Right lung (tissue), 2 donors: ENCODE measurements at regions not wholly inside any gene's neighbourhood (a gene's known extent, or its start where the extent isn't known, plus 50 kb on each side); places are given as distances from the start of the nearest gene placed in this dataset.
"Not testable (repeated sequence)": the region's sequence is repeated elsewhere in the genome, so short reads cannot be mapped to it uniquely, and the experiment has no call there.

ENCODE experiments used
- DNase-seq, 2 donors: peaks; one replicate each; pipeline ENCODE4 v3.0.0-alpha.2; 2013

- no peak for DNase-seq
Measured at GRCh38 chr2:180695586-180696401, 284.6 kb upstream of the UBE2E3 start.

GRCh38 chr2:180694445-180695421 is 285.7 kb upstream of the UBE2E3 start:
- DNase-seq = no peak

DNA sequence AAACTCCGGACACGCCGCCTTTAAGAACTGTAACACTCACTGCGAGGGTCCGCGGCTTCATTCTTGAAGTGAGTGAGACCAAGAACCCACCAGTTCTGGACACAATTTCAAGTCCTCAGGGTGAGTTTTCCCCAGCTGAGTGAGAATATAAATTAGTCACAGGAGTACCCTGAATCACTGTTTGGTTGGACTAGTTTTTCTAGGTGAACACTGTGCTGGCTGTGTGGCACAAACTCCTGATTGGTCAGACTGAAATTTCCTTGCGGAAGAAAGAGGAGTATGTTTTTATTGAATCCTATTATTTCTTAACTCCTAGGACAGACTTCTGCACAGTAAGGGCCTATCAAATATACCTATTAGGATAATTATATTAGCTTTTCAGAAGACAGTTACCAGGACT is 288.1 kb upstream of the UBE2E3 start:
- DNase-seq = no peak

GRCh38 chr2:180691855-180692223 is 288.6 kb upstream of the UBE2E3 start:
- DNase-seq = not testable (repeated sequence)

DNA sequence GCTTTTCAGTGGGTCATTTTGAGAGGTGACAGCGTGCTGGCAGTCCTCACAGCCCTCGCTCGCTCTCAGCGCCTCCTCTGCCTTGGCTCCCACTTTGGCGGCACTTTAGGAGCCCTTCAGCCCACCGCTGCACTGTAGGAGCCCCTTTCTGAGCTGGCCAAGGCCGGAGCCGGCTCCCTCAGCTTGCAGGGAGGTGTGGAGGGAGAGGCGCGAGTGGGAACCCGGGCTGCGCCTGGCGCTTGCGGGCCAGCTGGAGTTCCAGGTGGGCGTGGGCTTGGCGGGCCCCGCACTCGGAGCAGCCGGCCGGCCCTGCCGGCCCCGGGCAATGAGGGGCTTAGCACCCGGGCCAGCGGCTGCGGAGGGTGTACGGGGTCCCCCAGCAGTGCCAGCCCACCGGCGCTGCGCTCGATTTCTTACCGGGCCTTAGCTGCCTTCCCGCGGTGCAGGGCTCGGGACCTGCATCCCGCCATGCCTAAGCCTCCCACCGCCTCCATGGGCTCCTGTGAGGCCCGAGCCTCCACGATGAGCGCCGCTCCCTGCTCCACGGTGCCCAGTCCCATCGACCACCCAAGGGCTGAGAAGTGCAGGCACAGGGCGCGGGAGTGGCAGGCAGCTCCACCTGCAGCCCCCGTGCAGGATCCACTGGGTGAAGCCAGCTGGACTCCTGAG is 289.1 kb upstream of the UBE2E3 start:
- DNase-seq = not testable (repeated sequence)

DNA sequence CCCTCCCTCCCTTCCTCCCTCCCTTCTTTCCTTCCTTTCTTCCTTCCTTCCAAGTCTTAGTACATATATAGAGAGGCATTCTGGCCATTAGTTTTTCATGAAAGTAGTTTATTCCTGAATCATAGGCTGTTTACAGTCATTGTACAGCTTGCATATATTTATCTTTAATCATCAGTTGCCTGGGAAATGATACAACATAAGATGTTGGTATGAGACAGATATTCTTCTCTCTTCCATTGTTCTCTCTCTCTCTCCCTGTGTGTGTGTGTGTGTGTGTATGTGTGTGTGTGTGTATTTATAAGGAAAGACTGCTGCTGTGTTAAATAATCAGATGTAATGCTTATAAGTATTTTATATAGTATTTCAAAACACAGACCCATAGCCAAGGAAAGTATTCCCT is 289.8 kb upstream of the UBE2E3 start:
- DNase-seq = no peak

DNA sequence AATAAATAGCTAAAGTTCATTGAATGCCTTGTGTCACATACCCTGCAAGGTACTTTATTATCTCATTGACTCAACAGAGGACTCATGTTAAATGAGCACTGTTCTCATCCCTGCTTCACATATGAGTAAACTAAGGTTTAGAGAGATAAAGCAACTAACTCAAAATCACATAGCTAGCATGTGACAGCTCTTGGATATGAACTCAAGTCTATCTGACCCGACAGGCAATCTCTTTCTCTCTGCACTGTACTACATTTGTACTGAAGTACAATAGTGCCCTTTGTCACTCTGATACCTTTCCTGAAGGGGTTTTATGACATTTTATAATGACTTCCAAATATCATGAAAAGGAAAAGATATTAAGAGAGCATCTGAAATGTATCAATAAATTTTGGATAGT is 297.5 kb upstream of the UBE2E3 start:
- DNase-seq = no peak

DNA sequence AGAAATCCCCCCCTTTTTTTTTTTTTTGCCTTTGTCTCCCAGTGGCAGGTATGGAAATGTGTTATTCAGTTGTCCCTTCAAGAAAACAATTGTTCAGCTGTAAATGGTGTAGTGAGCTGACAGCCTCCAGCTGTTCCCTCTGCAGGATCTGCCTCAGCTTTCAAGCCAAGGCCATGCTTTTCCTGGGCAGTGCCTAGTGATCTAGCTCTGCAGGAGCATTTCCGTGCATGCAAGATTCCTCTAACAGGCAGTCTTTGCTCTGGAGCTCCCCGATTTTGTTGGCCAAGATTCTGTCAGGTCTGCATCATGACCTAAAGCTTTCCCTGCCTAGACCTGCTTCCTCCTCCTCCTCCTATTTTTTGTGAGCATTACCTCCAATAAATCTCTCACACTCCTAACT is 300.7 kb upstream of the UBE2E3 start:
- no peak for DNase-seq

- DNase-seq = no peak
Measured at GRCh38 chr2:180678625-180678972, 301.8 kb upstream of the UBE2E3 start.

- DNase-seq = no peak
Measured at GRCh38 chr2:180677930-180678624, 302.3 kb upstream of the UBE2E3 start.

DNA sequence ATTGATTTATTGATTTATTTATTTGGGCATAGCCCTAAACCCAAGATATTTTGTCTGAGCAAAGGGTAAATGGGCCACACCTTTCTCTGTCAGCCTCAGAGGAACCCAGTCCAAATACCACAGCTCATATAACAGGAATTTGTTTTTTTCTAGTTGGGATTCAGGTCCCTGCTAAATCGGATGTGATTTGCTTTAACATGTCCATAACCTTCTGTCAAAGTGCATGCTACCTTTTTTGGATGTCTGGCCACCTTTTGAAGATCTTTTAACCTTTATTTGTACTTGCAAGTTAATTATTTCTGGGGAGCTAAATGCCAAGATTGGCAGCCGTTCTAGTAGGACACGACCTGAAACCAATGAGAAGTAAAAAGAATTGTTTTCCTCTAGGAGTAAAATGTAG is 303.2 kb upstream of the UBE2E3 start:
- no peak for DNase-seq

DNA sequence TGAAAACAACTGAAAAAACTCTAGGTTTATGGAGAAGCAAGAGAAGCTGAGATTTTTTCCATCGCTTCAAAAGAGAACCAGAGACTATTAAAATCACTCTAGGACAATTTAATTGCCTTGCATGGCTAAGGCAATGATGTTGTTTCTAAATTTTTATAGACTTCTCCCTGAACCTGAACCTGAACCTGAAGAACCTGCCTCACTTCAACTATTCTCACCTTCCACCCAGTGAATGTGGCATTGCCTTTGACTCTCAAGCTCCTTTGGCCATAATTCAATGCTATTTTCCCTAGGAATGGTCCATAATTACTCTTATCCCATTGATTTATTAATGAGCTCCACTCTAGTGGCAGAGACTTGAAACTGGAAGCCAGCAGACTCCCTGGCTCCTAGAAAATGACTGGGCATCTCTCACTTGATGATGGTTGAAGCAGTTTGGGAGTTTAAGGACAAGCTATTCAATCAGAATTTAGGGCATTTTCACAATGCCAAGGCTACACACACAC is 303.8 kb upstream of the UBE2E3 start:
- DNase-seq = no peak

GRCh38 chr2:180675170-180675569 is 305.2 kb upstream of the UBE2E3 start:
- DNase-seq = no peak

DNA sequence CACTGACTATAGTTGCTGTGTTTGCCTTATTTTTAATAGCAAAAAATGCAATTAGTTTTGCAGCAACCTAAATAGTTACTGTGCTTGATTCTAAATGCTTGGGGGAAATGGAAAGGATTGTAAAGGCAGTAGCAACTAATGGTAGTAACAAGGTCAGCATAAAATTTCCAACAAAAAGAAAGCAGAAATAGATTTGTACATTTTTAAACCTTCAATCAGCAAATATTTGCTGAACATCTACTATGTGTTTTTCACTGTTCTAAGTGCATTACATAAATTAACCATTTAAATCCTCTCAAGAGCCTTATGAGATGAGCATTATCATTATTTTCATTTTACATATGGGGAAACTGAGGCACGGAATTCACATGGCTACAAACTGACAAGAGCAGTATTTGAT is 308.0 kb upstream of the UBE2E3 start:
- no peak for DNase-seq

DNA sequence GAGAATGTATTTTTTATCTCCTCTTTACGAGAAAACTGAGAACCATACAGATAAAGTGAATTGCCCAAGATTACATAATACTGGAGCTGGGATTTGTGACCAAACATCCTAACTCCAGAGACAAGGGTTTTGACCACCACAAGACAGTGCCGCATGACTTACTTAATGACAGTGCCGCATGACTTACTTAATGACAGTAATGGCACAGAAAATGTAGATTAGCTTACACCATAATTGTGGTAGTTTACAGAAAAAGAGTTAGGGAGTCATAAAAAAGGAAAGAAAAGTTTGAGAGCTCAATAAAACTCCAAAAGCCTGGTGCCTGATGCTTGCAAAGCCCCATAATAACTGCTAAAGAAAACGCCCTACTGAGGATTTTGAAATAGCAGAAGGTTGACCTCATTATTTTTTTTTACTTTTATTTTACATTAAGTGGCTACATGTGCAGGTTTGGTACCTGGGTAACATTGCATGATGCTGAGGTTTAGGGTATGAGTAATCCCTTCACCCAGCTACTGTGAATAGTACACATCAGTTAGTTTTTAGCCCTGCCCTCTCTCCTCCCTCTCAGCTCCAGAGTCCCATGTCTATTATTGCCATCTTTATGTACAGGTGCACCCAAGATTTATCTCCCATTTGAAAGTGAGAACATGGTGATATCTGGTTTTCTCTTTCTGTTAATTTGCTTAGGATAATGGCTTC is 310.0 kb upstream of the UBE2E3 start:
- DNase-seq = no peak

DNA sequence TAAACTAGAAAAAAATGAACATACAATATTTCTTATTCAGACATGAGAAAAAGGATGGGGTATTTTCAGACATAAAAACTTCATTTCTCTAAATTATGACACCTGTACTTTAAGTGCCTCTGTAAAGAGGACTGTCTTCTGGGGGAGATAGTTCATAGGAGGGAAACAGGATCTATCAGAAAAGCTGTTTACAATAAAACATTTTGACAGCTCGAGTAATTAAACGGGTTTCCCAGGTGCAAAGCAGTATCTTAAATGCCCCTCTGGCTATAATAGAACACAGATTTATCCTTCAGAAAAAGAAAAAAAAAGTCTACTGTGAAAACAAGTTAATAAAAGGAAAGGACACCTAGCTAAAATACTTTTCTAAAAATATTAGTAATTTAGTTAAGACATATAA is 311.4 kb upstream of the UBE2E3 start:
- DNase-seq = no peak

- DNase-seq = no peak
Measured at GRCh38 chr2:180664507-180664906, 315.9 kb upstream of the UBE2E3 start.

- DNase-seq = no peak
Measured at GRCh38 chr2:180662941-180663471, 317.4 kb upstream of the UBE2E3 start.

GRCh38 chr2:180662521-180662920 is 317.9 kb upstream of the UBE2E3 start:
- no peak for DNase-seq

DNA sequence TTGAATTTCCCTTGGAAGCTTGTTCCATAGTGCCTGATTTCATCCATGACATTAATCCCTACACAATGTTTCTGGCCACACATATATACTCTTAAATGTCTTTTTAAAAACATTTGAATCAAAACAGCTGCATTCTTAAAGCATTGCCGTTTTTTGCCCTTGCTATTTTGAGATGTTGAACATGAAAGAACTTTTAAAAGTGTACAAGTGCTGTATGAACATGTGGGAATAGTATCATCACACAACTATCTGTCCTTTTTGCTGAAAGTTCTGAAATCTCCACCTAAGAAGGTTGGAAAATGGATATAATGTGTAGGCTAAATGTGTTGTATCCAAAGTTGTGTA is 318.7 kb upstream of the UBE2E3 start:
- DNase-seq = no peak
